Activated CD4-positive, alpha-beta T cell treated with anti-CD3 and anti-CD28 coated beads for 24 hours (primary cell): ENCODE measurements at regions not wholly inside any gene's neighbourhood (a gene's known extent, or its start where the extent isn't known, plus 50 kb on each side); places are given as distances from the start of the nearest gene placed in this dataset.
A peak's percentile ranks its signal among the peaks of the same experiment; 100 is the strongest.

ENCODE experiments used
- DNase-seq, 2 donors: peaks; one replicate each; pipeline ENCODE4 v3.0.0-alpha.2; 2020; ENCODE audit warnings: low read depth in 2 of 2

- DNase-seq: no peak
Measured at GRCh38 chr14:65186951-65187350, 84.6 kb upstream of the MAX start.

DNA sequence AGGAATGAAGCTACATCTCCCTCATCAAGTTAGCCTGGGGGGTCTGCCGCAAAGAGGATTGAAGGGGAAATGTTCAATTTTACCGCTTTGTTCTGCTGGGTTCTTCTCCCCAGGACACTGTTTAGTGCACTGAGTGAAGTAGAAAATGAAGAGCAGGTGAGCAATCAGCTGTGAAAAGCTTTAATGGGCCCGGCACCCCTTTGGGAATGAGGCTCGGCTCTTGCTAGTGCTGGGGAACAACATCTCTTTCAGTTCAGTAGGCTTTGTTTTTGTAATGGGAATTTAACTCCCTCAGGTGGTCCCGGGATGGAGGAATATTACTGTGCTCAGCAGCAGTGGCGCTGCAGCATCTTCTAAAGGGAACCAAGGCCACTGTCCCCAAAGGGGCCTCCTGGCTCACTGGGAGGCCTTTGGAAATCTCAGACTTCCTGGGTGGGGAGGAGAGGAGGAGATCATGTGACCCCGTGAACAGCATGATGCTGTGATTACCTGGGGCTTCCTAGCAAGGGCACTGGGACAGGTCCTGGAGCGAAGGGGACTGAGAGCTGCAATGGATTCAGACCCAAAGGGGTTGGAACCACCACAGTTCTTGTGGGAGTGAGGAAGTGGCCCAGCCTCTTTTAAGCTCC is 85.2 kb upstream of the MAX start:
- no peak for DNase-seq

GRCh38 chr14:65190312-65190711 is 88.0 kb upstream of the MAX start:
- DNase-seq: no peak

- DNase-seq: no peak
Measured at GRCh38 chr14:65191716-65192115, 89.4 kb upstream of the MAX start.

DNA sequence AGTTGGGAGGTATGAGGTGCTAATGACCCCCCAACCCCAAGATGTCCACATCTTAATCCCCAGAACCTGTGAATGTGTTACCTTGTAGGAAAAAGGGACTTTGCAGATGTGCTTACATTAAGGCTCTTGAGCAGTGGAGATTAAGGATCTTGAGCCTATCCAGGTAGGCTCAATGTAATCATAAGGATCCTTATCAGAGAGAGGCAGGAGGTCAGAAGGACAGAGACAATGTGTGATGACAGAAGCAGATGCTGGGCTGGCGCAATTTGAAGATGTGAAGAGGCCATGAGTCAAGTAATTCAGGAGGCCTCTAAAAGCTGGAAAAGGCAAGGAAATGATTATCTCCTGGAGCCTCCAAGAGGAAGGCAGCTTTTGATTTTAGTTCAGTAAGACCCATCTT is 90.4 kb upstream of the MAX start:
- DNase-seq: no peak

GRCh38 chr14:65193916-65194590 is 91.7 kb upstream of the MAX start:
- no peak for DNase-seq

DNA sequence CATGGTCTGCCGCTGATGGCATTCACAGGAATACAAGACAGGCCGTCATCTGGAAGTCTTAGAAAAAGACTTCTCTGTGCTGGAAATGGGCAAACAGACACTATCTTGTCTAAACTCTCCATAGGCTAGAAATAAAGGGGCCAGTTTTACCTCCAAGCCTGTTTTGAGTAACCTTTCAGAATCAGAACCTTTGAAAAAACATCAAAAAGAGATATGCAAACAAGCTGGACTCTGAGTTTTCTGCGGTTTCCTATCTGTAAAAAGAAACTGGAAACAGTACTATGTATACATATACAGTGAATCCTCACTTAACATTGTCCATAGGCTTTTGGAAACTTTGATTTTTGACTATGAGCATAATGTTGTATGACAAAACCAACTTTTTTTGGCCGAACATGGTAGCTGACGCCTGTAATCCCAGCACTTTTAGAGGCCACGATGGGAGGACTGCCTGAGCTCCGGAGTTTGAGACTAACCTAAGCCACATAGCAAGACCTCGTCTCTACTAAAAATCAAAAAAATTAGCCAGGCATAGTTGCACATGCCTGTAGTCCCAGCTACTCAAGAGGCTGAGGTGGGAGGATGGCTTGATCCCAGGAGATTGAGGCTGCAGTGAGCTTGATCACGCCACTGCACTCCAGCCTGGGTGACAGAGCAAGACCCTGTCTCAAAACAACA is 92.9 kb upstream of the MAX start:
- DNase-seq: no peak

DNA sequence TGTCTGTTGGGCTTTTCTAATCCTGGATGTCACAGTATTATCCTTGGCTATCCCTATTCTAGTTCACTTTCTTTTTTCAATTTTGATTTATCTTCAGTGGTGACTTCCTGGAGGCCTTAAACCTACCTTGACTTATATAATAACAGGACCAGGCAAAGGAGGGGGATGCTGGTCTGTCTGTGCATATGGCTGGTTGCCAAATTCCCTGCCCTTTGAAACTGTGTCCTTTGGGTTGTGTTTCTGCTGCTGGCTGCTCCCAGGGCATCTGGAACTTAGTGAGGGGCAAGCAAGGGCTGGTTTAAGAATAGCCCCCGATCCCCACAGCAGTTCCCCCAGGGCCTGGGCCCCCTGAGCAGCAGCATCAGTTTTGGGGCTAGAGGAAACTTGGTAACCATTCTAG is 96.0 kb upstream of the MAX start:
- no peak for DNase-seq

GRCh38 chr14:65200454-65200853 is 98.1 kb upstream of the MAX start:
- no peak for DNase-seq

DNA sequence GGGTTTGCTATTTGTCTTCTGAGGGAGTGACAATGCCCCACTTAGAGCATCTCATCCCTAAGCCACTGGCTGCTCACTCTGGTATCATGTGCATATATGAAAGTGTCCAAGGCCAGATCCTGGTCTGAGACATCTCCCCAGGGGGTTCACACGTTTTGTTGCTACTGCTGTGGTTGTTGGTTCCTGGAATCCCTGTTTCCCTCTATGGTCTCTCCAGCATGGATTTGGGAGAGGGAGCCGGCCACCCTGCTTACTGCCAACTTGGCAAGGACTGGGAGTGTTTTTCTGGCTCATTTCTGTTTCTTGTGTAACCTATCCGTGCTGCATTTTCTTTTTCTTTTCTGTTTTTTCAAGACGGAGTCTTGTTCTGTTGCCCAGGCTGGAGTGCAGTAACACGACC is 101.3 kb upstream of the MAX start:
- no peak for DNase-seq

GRCh38 chr14:65204056-65204455 is 101.7 kb upstream of the MAX start:
- no peak for DNase-seq

GRCh38 chr14:65206078-65206447 is 103.7 kb upstream of the MAX start:
- no peak for DNase-seq

DNA sequence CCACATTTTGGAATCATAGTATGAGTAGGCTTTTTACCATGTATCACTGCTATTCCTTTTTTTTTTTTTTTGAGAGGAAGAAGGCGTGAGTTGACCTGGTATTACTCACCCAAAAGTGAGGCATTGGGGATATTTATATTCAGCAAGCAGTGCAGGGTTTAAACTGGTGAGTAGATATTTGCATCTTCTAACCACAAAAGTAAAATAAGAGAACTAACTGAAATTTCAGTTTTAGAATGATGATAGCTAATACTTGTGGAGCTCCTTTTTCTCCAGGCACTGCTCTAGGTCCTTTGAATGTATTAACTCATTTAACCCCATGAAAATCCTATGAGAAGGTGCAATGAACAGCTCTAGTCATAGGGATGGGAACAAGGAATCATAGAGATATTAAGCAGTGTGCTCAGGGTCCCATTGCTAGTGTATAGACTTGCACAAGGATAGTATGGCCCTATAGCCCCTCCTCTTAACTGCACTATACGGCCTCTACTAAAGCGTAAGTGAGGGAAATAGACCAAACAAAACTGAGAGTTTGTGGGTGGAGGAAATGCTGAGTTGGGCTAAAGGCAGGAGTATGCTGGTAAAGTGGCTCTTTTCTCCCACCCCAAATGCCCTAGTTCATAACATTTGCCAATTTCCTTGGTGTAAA is 104.3 kb upstream of the MAX start:
- no peak for DNase-seq

DNA sequence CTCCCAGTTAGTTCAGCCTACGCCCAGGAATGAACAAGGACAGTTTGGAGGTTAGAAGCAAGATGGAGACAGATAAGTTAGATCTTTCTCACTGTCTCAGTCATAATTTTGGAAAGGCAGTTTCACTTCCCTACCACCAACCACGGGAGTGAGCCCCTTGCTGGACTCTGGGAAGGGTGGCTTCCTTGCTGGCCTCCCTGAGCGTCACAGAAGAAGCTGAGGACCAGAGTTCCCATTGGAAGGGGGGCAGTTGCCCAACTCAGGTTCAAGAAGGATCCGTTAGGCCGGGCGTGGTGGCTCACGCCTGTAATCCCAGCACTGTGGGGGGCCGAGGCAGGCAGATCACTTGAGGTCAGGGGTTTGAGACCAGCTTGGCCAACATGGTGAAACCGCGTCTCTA is 106.2 kb upstream of the MAX start:
- DNase-seq: no peak

DNA sequence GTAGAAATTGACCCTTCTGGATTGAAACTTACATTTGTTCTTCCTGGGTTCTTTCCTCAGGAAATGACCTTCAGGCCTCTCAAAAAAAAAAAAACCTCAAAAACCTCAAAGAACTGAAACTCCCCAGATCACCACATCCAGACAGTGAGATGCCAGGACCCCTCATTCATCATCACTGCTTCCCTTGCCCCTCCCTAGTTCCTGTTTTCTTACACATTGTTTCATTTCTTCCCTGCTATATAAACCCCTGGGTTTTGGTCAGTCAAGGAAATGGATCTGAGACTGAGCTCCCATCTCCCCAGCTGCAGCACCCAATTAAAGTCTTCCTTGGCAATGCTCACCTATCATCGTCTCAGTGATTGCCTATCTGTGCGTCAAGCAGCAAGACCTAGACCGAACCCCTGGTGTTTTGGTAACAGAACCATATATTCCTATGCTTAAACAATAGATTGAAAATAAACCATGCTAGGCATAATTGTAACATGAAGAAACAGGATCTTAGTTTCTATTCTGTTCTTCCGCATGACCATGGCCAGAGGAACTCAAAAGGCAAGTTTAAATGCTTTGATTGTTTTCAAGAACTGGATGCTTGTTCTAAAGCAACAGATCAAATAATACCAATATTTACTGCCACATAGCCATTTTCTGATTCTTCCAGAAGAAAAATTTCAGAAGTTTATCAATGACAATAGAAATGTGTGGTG is 108.0 kb upstream of the MAX start:
- DNase-seq: no peak

DNA sequence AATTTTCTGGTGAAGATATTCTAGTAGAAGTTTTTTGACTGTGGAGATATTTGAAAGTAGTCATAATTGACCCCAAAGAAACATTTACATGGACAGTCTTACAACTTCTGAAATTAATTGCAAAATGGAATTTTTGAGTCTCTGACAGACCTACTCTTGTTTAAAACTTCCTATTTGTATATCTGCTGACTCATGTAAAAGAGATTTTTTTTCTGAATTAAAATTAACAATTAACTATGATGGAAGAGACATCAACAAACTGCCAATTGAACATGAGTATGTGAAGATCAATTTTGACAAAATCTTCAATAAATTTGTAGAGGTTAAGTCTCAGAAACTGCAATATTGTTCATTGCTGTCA is 108.5 kb upstream of the MAX start:
- no peak for DNase-seq

- no peak for DNase-seq
Measured at GRCh38 chr14:65211341-65211987, 109.1 kb upstream of the MAX start.

DNA sequence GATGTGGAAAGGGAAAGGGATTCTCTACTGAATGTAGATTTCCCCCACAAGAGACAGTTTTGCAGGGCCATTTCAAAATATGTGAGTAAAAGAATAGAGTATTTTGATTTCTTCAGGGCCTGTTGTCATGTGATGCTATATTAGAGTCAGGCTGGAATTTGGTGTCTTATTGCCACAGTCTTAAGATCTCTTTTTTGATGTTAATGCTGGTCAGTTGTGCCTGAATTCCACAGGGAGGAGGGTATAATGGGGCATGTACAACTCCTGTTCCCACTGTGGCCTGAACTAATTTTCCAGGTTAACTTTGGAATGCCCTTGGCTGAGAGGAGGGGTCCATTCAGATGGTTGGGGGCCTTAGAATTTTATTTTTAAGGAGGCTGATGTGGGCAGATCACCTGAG is 111.0 kb upstream of the MAX start:
- no peak for DNase-seq

- DNase-seq: no peak
Measured at GRCh38 chr14:65214741-65215140, 112.4 kb upstream of the MAX start.

- no peak for DNase-seq
Measured at GRCh38 chr14:65219353-65219752, 117.0 kb upstream of the MAX start.

DNA sequence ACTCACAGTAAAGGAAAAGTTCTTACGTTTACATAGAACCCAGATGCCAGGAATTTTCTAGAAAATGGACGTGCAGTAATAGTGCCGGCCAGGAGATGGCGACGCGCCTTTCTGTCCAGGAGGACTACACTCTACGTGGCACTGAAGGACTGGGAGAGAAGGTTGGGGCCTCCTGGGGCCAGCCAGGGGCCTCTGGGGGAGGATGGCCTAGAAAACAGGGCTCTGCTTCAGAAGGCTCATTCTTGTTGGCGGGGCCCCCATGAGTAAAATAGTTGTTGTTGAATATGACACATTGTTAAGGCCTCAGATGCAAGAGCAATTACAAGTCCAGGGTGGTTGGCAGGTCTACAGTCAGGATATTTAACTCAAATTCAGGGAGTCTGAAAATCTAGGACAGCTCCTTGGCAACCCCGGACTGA is 120.1 kb upstream of the MAX start:
- DNase-seq: peak; percentile 38 to 47

DNA sequence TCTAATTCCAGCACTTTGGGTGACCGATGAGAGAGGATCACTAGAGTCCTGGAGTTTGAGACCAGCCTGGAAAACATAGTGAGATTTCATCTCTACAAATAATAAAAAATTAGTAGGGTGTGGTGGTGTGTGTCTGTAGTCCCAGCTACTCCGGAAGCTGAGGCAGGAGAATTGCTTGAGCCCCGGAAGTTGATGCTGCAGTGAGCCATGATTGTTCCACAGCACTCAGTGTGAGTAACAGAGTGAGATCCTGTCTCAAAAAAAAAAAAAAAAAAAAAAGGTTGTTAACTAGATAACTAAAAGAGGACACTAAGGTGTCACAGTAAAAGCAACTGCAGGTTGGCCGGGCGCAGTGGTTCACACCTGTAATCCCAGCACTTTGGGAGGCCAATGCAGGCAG is 121.3 kb upstream of the MAX start:
- DNase-seq: no peak
